ENCODE measurements at regions not wholly inside any gene's neighbourhood (a gene's known extent, or its start where the extent isn't known, plus 50 kb on each side); places are given as distances from the start of the nearest gene placed in this dataset.

DNA sequence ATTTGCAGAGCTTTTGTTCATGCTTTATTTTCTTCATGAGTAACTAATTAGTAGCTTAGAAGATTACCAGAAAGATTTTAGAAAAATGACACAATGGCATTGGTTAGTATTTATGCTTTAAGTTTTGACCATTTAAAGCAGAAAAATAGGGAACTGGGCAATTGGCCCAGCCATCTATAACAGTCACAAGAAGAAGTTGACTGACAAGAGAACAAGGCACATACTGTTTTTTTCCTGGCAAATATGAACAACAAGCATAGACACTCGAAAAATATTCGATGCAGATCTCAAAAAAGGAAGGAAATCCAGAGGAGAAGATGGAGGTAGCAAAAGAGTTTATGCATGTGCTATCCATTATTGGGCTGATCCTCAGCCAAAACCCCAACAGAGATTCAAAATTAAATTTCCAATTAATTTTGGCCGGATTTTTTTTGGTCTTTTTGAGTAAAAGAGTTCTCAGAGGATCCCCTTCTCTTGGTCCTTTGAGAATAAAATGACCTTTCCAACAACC lies 200.8 kb upstream of the SLC35G4 start:
- Mint-ChIP-seq H3K36me3 (ENCODE audit: insufficient read depth, unreplicated experiment) (no peaks in the 10 kb centered on the region), H3K27me3 (ENCODE audit: insufficient read depth, unreplicated experiment) (no peaks in the 10 kb centered on the region), H3K4me3 (ENCODE audit: unreplicated experiment) (no peak overlapping the region), H3K4me1 (ENCODE audit: insufficient read depth, unreplicated experiment) (no peaks in the 10 kb centered on the region), H3K27ac (ENCODE audit: low read depth, unreplicated experiment) (no peak overlapping the region), H3K9me3 (ENCODE audit: unreplicated experiment) (no peaks in the 10 kb centered on the region)
- TF ChIP-seq, protein P1, sequence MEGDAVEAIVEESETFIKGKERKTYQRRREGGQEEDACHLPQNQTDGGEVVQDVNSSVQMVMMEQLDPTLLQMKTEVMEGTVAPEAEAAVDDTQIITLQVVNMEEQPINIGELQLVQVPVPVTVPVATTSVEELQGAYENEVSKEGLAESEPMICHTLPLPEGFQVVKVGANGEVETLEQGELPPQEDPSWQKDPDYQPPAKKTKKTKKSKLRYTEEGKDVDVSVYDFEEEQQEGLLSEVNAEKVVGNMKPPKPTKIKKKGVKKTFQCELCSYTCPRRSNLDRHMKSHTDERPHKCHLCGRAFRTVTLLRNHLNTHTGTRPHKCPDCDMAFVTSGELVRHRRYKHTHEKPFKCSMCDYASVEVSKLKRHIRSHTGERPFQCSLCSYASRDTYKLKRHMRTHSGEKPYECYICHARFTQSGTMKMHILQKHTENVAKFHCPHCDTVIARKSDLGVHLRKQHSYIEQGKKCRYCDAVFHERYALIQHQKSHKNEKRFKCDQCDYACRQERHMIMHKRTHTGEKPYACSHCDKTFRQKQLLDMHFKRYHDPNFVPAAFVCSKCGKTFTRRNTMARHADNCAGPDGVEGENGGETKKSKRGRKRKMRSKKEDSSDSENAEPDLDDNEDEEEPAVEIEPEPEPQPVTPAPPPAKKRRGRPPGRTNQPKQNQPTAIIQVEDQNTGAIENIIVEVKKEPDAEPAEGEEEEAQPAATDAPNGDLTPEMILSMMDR (IDR thresholded peaks at IDR 0.05; ENCODE audit: unreplicated experiment) = no peak
- CTCF ChIA-PET = no interaction called here
- no TSS peak for BruUV-seq (replicated peaks)
- intact Hi-C loops (cut with micrococcal nuclease) = no loop called here
- DNase-seq (ENCODE audit: unreplicated experiment) = no peak
- POLR2A ChIA-PET = no interaction called here

DNA sequence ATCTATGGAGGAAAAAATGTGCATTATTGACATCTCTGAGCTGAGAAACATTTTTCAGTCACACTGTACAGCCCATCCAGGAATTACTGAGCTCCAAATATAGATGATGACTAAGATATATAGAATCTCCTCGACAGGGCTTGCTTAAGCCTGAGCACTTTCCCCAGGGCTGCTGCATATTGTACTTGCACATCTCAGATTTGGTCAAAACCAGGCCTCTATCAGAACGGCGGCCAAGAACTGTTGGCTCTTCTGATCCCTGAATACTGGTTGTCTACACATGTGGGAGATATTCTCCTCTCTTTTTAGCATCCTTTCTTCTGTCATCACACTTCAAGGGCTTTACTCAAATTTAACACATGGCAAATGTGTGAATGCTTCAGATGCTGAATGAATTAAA lies 201.5 kb upstream of the SLC35G4 start:
- Mint-ChIP-seq H3K4me3 (ENCODE audit: unreplicated experiment) (no peak overlapping the region), H3K27ac (ENCODE audit: low read depth, unreplicated experiment) (no peak overlapping the region), H3K27me3 (ENCODE audit: insufficient read depth, unreplicated experiment) (no peaks in the 10 kb centered on the region), H3K9me3 (ENCODE audit: unreplicated experiment) (no peaks in the 10 kb centered on the region), H3K36me3 (ENCODE audit: insufficient read depth, unreplicated experiment) (no peaks in the 10 kb centered on the region), H3K4me1 (ENCODE audit: insufficient read depth, unreplicated experiment) (no peaks in the 10 kb centered on the region)
- DNase-seq (ENCODE audit: unreplicated experiment) = peak; percentile 9
- POLR2A ChIA-PET = no interaction called here
- intact Hi-C loops (cut with micrococcal nuclease) = no loop called here
- CTCF ChIA-PET = no interaction called here
- TF ChIP-seq, protein P1 (IDR thresholded peaks at IDR 0.05; ENCODE audit: unreplicated experiment) = no peak
- no TSS peak for BruUV-seq (replicated peaks)

DNA sequence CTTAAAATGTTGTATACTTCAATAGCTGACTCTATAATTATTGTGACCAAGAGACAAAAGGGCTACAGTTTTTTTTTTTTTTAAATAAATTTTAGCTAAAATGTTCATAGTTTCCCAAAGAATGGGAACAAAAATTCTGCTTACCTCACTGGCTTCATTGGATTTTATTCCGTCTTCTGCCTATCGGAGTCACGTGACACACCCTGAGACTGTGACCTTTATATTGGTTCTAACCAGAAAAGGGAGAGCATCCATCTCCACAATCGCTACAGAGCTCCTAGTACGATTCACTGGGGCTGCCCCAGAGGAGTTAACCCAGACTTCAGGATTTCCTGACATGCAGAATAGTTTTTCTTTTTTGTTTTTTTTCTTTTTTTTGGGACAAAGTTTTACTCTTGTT lies 203.6 kb upstream of the SLC35G4 start:
- no TSS peak for BruUV-seq (replicated peaks)
- CTCF ChIA-PET = interaction anchor here (0.6 kb wide), 1 partner anchor 248 kb away, joined by 3 read pairs; no protein-coding TSS in a partner anchor
- DNase-seq (ENCODE audit: unreplicated experiment) = no peak

DNA sequence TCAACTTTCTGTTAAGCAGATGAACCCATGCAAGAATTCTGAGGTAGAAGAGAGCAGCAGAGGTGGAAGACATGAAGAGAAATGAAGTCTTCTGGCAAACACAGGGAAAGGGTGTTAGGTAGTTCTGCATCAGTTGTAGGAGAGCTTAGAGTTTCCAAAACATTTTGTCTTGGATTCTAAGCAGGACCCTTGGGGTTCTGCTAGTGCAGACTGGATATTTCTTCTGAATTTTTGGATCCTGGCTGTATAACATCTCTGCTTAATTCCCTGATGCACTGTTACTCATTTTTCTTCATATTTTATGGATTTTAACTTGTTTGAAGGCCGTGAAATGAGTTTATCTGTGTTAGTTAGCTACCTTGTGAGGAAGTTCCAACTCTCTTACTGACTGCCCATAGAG lies 208.7 kb upstream of the SLC35G4 start:
- no peaks in the 10 kb centered on the region for H3K36me3 Mint-ChIP-seq (ENCODE audit: insufficient read depth, unreplicated experiment)
- BruUV-seq (replicated peaks) = no TSS peak
- intact Hi-C loops (cut with micrococcal nuclease) = no loop called here
- no peak for DNase-seq (ENCODE audit: unreplicated experiment)
- no peaks in the 10 kb centered on the region for H3K9me3 Mint-ChIP-seq (ENCODE audit: unreplicated experiment)
- TF ChIP-seq, protein P1 (IDR thresholded peaks at IDR 0.05; ENCODE audit: unreplicated experiment) = no peak
- CTCF ChIA-PET = interaction anchor here (1.1 kb wide), 1 partner anchor 111 kb away, joined by 3 read pairs; no protein-coding TSS in a partner anchor
- peaks cover 29% of the 10 kb centered on the region for H3K27me3 Mint-ChIP-seq (ENCODE audit: insufficient read depth, unreplicated experiment)
- H3K4me3 Mint-ChIP-seq (ENCODE audit: unreplicated experiment) = no peak overlapping the region
- POLR2A ChIA-PET = no interaction called here
- no peak overlapping the region for H3K27ac Mint-ChIP-seq (ENCODE audit: low read depth, unreplicated experiment)
- H3K4me1 Mint-ChIP-seq (ENCODE audit: insufficient read depth, unreplicated experiment) = no peaks in the 10 kb centered on the region

More for the DNA sequence above, 203.6 kb upstream of the SLC35G4 start:
- Mint-ChIP-seq H3K27ac (ENCODE audit: low read depth, unreplicated experiment) (no peak overlapping the region), H3K27me3 (ENCODE audit: insufficient read depth, unreplicated experiment) (peaks cover 3% of the 10 kb centered on the region), H3K4me3 (ENCODE audit: unreplicated experiment) (no peak overlapping the region), H3K4me1 (ENCODE audit: insufficient read depth, unreplicated experiment) (no peaks in the 10 kb centered on the region), H3K36me3 (ENCODE audit: insufficient read depth, unreplicated experiment) (no peaks in the 10 kb centered on the region), H3K9me3 (ENCODE audit: unreplicated experiment) (no peaks in the 10 kb centered on the region)
- intact Hi-C loops (cut with micrococcal nuclease) = no loop called here
- TF ChIP-seq, protein P1 (IDR thresholded peaks at IDR 0.05; ENCODE audit: unreplicated experiment) = no peak
- POLR2A ChIA-PET = interaction anchor here (1.2 kb wide), 1 partner anchor 9 kb away, joined by 3 read pairs; no protein-coding TSS in a partner anchor

Measured in MCF 10A (cell line).